ENCODE measurements at regions not wholly inside any gene's neighbourhood (a gene's known extent, or its start where the extent isn't known, plus 50 kb on each side); places are given as distances from the start of the nearest gene placed in this dataset.

DNA sequence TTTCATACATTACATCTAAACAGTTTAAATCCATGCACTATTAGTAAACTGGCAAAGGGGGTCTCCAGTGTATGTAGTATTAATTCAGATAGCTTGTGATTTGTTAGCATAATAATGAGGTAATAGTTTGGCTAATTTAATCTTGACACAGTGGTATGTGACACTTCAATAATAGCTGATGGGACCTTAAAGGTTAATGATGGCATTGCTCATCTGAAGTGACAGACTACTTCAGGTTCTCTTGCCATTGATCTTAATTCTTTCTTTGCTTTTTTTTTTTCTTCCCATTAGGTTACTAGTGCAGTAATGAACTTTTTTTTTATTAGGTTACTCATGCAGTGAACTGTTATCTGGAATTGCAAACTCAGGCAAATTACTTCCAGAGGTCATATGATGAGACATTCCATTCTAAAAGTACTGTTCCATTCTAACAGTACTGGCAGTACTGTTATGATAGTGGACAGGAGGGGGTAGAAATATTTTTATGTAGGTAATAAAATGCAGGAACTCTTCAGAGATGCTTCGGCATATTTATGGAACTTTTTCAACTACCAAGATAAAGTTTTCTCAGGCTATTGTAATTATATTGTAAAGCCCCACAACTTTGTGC is 911.3 kb upstream of the LCORL start:
- DNase-seq: no peak

DNA sequence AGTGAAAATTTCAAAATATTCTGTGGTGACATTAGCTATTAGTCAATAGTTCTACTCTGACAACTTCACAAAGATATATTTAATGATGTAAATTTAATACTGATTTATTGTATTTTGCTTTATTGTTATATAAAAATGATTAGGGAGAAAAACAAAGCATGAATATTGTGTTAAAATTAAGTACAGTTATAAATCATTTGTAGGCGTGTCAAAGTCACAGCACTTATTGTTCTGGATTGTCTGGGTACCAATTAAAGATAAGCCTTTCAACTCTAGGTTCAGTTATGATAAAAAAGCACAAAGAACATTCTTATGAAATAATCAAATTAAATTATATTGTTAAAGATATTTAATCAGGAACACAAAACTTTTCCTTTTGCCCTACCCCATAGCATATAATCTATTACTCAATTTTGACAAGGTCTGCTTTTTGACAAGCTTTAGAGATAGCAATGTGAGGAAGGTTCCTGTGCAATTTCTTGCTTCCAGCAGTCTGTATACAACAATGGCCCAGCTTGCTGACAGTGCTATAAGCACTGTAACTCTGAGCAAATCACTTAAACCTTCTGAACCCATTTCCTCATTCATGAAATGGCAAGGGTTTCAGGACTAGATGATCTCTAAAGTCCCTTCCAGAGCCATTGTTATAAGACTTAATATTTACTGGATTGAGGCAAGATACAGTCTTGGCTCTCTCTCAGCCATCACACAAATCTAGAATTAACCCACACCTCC is 910.3 kb upstream of the LCORL start:
- no peak for DNase-seq

DNA sequence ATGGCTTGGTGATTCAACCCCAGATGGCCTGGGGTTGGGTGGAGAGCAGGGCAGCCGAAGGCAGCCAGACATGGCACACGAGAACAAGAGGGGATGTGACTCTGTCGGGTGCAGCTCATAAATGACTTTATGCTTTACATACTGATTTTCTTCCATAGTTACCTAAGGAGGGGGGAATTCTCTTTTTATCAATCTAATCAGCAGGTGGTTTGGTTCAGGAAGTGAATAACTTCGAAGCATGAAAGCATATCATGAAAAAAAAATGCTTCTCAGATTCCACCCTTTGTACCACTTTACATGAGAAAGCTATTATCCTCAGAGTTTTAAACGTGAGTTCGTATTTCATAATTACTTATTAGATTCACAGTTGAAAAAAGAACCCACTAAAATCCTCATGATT is 908.9 kb upstream of the LCORL start:
- no peak for DNase-seq

DNA sequence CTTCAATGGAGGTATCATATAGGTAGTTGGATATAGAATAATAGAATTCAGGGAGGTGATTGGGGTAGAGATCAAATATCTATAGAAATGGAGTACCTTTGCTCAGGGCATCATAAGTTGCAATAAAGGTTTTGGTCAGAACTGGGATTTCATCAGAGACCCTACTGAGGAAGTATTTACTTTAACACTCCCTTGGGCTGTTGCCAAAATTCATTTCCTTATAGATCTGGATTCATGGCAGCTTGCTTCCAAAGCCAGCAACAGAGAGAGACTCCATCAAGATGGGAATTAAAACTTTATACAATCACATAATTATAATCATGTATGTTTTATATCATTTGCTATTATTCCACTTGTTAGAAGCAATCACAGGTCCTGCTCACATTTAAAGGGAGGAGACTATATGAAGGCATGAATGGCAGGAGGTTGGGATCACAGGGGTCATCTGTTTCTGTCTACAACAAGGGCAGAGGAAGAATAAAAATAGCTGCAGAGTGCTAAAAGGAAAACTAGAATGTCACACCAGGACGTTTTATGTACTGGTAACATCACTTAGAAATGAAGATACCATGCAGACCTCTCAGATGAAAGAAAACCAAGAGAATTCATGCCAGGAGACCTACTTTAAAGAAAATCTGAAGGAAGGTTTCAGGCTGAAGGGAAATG is 902.1 kb upstream of the LCORL start:
- no peak for DNase-seq

DNA sequence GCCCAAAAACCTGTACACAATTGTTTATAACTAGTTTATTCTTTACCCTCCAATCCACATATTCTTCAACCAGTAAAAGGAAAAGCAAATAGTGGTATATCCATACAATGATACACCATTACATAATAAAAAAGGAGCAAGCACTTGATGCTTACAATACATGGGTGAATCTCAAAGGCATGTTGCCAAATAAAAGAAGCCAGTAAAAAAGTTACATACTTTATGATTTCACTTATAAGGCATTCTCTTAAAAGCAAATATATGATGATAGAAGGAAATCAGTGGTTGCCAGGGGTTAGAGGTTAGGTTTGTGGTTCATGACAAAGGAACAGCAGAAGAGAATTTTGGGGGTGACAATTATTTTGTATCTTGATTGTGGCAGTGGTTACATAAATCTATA is 896.1 kb upstream of the LCORL start:
- DNase-seq: no peak

DNA sequence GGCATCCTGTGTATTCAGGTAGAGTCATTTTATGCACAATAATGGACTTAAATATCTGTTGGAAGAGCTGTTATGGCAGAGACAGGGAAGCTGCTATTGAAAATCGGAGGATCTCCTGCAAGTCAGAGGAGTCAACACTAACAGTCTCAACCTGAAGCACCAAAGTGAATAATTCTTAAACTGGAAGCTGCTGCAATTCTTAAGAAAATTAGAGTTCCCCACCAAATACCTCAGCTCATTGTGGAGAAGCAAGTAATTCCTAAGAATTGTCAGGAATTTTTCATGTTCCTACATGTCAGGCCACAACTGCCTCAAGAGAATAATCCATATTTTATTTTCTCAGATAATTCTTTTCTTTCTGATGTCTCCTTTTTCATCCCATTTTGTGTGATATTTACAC is 892.6 kb upstream of the LCORL start:
- no peak for DNase-seq

DNA sequence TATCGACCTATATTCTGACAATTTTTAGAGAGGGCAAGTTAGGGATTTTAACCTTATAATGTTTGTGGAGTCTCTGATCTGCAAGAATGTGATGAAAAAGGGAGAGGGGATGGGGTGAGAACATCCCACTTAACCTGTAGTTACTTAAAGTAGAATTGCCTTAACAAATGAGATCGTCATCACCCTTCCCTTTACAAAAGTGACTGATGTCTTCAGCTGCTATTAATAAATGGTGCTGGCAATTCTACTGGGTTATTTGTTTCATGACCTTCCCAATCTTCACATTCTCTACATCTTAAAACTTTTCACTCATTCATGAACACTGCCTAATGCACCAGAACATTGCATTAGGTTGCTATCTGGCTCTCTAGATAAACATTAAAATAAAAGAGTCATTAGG is 873.4 kb upstream of the LCORL start:
- no peak for DNase-seq

DNA sequence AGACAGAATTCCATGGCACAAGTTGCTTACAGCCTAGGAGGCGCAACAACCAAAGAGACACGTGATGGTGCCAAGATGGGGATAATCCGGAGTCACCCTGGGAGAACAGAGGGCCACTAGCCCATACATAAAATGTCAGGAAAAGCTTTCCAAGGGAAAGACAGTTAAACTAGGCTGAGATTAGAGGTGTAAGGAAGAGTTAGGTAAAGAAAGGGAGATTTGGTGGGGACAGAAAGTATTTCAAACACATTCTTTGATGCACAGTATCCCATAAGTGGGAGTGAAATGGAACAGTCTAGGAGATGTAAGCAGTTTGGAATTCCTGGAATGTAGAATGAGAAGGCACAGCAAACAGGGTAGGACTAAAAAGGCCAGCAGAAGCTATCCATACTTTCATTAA is 860.9 kb upstream of the LCORL start:
- DNase-seq: no peak

DNA sequence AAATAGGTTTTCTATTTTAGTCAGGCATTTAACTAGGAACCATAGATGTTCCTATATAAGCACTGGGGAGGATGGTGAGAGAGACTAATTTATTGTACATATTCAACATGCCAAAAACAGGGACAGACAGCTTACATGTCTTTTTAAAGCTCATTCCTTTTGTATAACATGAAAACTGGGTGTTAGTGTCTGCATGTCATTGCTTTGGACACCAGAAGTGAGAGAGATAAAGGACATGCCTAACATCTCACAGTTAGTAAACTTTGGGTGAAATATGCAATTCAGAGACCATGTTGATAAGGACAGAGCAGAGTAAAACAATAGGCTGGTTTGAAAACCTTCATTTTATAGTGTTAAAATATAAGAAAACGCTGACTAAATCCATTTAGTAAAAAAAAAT is 860.0 kb upstream of the LCORL start:
- no peak for DNase-seq

DNA sequence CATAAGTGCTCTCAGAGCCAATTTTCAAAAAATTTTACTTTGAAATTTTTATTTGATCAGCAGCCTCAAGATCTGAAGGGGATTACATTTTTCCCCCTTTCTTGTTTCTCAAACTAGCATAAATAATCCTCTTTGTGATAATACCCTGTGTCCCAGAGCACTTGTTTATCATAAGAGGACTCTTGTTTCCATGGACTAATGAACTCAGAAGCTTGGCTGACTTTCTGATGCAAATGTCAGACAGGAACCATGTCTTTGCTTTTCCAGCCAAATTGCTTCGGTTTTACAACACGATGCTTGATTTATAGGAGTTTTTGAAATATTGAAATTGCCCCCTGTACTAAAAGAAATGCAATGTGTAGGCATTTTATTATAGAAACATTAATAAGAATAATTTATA is 859.3 kb upstream of the LCORL start:
- no peak for DNase-seq

DNA sequence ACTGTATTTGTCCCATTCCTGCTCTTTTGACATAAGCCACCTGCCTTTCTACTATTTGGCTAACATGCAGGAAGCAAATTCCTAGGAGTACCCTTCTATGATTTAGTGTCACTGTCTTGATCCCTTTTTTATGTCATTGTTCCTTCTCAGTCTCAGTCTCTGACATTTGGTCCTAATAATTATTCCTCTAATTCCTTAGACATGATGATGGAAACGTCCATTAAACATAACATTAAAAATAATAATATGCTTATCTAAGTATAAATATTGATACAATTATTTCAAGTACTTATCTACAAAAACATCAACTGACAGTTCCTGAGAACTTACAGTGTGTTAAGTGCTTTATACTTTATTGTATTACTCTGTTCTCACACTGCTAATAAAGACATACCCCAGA is 857.0 kb upstream of the LCORL start:
- no peak for DNase-seq

DNA sequence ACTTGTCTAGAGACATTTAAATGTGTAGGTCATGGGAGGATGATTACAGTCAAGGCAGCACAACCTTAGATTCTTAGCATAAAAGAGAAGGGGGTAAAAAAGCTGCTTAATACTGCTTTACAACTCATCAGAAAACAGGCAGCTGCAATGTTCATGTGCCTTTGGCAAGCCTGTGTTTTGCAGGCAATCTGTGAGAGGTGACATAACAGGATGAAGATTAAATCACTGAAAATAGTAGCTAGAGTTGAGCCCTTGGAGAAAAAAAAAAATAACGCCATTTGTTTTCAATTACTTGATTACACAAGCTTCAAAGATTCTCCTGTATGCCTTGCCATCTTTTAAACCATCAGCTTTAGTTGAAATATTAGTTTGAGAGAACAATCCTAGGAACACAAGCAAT is 847.6 kb upstream of the LCORL start:
- DNase-seq: no peak

DNA sequence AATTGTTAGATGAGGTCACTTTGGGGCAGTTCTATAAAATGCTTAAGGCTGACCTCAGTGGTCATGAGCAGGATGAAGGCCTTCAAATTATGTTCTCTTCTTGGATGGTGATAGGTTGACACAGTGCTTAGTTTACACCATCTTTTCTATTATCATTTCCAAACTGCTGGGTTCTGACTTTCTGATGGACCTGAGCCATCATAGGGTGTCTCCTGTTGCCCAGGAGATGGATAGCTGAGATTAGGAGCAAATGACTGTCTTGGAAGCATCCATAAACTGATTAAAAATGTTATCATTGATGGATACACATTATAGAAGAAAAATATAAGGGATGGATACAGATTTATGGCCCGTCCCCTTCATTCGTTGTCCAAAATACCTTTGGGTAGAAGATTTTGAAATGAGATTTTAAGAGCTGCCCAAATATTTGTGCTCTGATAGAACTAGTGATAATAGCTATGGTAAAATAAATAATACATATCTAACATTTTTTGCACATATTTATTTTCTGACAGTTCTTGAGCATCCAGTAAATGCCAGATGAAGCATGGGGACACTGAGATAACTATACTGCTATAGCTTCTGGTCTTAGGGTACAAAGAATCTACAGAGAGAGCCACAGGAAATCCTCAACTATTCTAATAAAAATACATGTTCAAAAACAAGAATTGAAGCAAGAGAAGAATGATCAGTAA is 839.4 kb upstream of the LCORL start:
- DNase-seq: no peak

DNA sequence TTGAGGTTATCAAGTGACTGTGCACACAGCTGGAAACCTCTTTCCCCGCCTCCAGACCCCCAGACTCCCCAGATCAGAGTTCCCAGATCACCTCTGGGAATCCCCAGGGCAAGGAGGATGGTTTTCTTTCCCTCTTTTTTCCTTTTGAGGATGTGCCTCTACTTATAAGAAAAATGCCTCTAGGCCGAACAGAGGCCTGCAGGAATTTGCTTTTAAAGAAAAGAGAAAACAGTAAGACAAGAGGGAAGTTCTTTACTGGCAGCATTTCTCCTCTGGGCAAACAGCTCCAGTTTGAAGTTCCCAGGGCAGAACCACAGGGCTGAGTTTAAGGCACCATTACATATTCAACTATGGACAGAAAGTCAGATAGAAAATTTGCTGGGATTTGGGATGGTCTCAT is 837.9 kb upstream of the LCORL start:
- no peak for DNase-seq

DNA sequence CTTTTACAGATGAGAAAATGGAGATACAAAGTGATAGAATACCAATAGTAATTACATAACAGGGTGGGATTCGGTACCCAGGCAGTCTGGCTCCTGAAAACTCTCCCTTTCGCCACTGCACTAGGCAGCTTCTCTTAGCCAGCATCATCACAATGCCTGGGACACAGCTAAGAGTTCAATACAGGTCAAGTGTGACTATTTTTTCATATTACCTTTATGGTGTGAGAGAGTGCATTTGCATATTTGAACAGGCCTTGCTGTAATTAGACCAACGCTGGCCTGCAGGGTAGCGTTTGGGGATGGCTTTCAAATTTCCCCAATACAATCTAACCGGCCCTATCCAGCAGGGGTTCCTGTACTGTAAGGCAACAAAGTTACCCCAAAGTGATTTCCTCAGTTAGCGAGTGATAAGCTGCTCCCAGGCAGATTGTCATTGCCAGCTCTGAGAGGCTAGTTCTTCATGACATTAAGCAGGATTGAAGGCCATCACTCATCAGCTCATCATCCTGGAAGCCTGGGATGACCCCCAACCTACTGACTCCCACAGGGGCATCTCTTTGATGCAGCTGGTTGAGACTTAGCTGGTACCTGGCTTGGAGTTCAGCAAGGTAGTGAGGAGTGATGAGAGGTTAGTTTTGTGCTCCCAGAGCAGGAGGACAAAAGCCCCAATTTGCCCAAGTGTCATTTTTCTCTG is 836.8 kb upstream of the LCORL start:
- DNase-seq: no peak

DNA sequence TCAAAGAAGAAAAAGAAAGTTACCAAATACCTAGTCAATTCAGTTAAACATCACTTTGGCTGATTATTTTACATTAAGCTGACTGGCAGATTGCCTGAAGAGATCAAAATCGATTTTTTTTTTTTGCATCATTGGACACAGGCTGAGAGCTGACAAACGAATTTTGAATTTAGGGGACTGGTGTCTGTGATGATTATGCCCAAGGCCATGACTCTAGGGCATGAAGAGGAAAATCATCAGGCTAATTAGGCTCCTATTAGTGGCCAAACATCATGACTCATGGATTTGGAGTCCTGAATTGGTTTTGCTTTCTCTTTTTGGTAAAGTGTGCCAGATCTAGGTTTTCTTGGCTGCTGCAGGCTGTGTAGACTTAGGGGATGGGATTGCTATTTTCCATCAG is 829.3 kb upstream of the LCORL start:
- DNase-seq: no peak

DNA sequence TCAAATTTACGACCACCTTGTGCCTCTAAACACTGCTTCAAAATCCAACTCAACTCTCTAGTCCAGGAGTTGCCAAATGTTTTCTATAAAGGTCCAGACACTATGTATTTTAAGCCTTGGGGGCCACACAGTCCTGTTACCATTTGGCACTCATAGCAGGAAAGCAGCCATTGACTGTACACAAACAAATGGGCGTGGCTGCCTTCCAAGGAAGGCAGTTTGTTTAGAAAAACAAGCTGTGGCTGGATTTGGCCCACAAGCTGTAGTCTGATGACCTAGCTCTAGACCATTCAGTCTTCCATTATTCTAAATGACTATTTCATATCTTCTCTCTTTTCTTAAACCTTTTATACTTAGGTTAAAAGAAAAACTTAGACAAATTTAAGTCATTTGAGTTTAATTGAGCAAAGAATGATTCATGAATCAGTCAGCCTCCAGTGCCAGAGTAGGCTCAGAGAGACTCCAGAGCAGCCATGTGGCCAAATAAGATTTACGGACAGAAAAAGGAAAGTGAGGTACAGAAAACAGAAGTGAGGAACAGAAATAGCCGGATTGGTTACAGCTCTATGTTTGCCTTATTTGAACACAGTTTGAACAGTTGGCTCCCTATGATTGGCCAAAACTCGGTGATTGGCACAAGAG is 825.8 kb upstream of the LCORL start:
- no peak for DNase-seq

DNA sequence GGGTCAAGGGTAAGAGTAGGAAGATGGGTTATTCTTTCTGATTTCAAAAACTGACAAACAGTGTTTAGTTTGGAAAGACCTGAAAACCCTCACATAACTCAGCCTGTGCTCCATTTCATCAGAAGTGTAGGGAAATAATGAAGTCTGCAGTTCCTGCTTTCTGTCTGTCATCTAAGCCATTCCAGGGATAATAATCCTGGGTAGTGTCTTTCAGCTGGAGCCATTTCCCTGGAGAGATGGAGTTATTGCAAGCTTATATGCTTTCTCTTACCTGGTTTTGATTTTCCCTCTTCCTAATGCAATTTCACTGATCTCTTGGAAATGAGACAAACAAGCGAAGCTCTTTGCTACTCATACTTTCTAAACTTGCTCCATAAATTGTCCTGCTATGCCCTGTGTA is 824.8 kb upstream of the LCORL start:
- DNase-seq: no peak

DNA sequence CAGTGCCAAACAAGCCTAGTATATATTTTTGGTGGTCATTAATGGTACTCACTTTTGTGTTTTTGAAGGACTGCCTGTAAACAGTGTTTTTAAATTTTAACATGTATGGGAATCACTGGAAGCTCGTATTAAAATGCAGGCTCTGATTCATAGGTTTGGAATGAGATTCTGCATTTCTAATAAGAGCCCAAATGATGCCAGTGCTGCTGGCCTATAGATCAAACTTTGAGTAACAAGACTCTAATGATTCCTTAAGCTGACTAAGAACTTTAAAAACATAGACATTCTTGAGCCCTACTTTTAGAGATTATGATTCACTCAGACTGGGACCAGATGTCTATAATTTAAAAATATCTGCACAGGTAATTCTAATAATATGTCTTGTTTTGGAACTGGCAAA is 823.2 kb upstream of the LCORL start:
- no peak for DNase-seq

DNA sequence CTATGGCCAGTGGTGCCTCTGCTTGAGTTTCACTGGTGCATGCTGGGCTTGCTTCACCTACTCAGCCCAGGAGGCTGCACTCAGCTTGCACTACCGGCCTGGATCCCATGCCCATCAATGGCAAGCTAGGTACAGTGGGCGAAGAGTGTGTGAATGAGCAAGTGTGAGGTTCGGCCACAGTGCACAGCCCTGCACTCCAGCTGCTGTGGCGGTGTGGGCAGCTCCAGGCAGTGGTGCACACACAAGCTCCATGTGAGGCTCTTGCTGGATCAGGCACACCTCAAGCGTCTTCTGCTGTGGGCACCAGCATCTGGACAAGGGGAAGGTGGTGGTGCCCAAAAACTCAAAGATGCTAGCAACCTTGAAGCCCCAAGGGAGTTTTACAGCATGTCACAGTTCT is 820.9 kb upstream of the LCORL start:
- no peak for DNase-seq

DNA sequence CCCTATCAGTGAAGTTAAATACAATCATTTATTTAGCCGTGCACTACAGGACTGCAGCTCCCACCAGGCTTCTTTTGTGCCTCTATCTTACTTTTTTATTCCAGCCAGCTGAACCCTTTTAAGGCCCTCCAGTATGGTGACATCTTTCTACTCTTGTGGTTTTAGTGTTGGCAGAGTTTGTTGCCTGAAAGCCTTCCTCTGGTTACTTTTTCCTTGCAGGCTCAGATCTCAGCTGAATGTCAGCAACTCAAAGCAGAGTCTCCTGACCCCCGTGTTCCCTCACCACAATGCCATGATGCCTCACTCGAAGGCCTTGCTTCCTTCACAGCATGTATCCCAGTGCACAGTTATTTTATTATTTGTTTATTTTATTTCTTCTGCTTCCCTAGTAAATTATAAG is 818.9 kb upstream of the LCORL start:
- no peak for DNase-seq

DNA sequence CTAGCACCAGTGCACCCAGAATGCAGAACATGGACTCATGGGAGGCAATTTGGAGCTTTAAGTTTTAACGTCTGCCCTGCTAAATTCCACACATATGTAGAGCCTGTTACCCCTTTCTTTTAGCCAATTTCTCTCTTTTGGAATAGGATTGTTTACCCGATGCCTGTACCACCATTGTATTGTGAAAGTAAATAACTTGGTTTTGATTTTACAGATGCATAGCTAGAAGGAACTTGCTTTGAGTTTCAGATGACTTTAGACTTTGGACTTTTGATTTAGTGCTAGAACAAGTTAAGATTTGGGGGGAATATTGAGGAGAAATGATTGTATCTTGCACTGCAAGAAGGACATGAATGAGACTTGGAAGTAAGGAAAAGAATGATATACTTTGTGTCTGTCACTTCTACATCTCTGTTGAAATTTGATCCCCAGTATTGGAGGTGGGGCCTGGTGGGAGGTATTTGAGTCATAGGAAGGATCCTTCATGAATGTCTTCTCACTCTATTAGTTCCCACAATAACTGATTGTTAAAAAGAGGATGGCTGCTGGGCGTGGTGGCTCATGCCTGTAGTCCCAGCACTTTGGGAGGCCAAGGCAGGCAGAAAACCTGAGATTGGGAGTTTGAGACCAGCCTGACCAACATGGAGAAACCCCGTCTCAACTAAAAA is 794.8 kb upstream of the LCORL start:
- DNase-seq: no peak
